GM12874 (cell line): ENCODE measurements at regions not wholly inside any gene's neighbourhood (a gene's known extent, or its start where the extent isn't known, plus 50 kb on each side); places are given as distances from the start of the nearest gene placed in this dataset.

ENCODE experiments used
- CTCF ChIP-seq: IDR thresholded peaks from 2 replicates; pipeline ENCODE4 v1.5.1; 2011; ENCODE audit warnings: low read depth, mild to moderate bottlenecking, control low read depth, low read length, moderate library complexity; ENCODE audit not compliant: insufficient read depth

GRCh38 chr4:53906606-53907190, 157.7 kb downstream of the CHIC2 start:
- no peak for TF ChIP-seq CTCF

GRCh38 chr4:53905941-53906377, 158.4 kb downstream of the CHIC2 start:
- no peak for TF ChIP-seq CTCF

- TF ChIP-seq CTCF, result no peak
Observed at GRCh38 chr4:53905276-53905940, 159.0 kb downstream of the CHIC2 start.

- no peak for TF ChIP-seq CTCF
Observed at GRCh38 chr4:53902786-53903185, 161.6 kb downstream of the CHIC2 start.

GRCh38 chr4:53900271-53900649, 164.1 kb downstream of the CHIC2 start:
- TF ChIP-seq CTCF, result no peak

- TF ChIP-seq CTCF, result no peak
Observed at GRCh38 chr4:53899586-53900270, 164.7 kb downstream of the CHIC2 start.

GRCh38 chr4:53895137-53895536, 169.3 kb downstream of the CHIC2 start:
- no peak for TF ChIP-seq CTCF
